ENCODE measurements at regions not wholly inside any gene's neighbourhood (a gene's known extent, or its start where the extent isn't known, plus 50 kb on each side); places are given as distances from the start of the nearest gene placed in this dataset.
A peak's percentile ranks its signal among the peaks of the same experiment; 100 is the strongest.

GRCh38 chr2:180657054-180657453 lies 323.4 kb upstream of the UBE2E3 start (continued):
- TF ChIP-seq REST (IDR thresholded peaks at IDR 0.05; ENCODE audit: low read depth): no peak
- no peak; a peak in 1 of 6 replicates for TF ChIP-seq CTCF (IDR thresholded peaks at IDR 0.05 in 2 of 3, conservative IDR thresholded peaks at IDR 0.05 in 1 of 3; ENCODE audit: borderline replicate concordance in 1 of 3, insufficient read depth in 1 of 3, low read depth in 2 of 3, low read length in 2 of 3)
- no peak for TF ChIP-seq ATF3 (IDR thresholded peaks at IDR 0.05)
- peak; percentile 54; the same call in 1 of the 2 replicates for TF ChIP-seq CBX3 (IDR thresholded peaks at IDR 0.05; ENCODE audit: low read depth)
- no peak for TF ChIP-seq POLR2AphosphoS5 (IDR thresholded peaks at IDR 0.05; ENCODE audit: low read depth, low read length)
- TF ChIP-seq YY1 (IDR thresholded peaks at IDR 0.05; ENCODE audit: extremely low read depth, insufficient replicate concordance, low read depth, low read length): no peak
- peak; percentile 13; the same call in 1 of the 2 replicates for TF ChIP-seq RAD21 (IDR thresholded peaks at IDR 0.05; ENCODE audit: low read depth)
- TF ChIP-seq JUND (IDR thresholded peaks at IDR 0.05): peak; percentile 42; the same call in 1 of the 2 replicates
- no peak for TF ChIP-seq ZFX (IDR thresholded peaks at IDR 0.05)
- TF ChIP-seq ZNF274 (IDR thresholded peaks at IDR 0.05; ENCODE audit: low read depth, low read length): no peak
- no peak for TF ChIP-seq MAX (IDR thresholded peaks at IDR 0.05)
